AG10803 (cell line): ENCODE measurements at regions not wholly inside any gene's neighbourhood (a gene's known extent, or its start where the extent isn't known, plus 50 kb on each side); places are given as distances from the start of the nearest gene placed in this dataset.
"Not testable (repeated sequence)": the region's sequence is repeated elsewhere in the genome, so short reads cannot be mapped to it uniquely, and the experiment has no call there.

Source experiments
- DNase-seq: peaks from one replicate; pipeline ENCODE4 v3.0.0; 2010; ENCODE audit warnings: low read depth
- H3K4me3 ChIP-seq: 2 replicates; pipeline ENCODE4 v1.5.1; 2011; ENCODE audit warnings: mild to moderate bottlenecking, low read length, control low read depth
- CTCF ChIP-seq: conservative IDR thresholded peaks from 2 replicates; pipeline ENCODE4 v1.5.1; 2011; ENCODE audit warnings: mild to moderate bottlenecking, low read length, control low read depth, inconsistent platforms

- no peak for DNase-seq
- no peak for TF ChIP-seq CTCF
- no peak overlapping the region for H3K4me3 ChIP-seq
These were observed 98.8 kb downstream of the CARTPT start for GRCh38 chr5:71817891-71818290.

GRCh38 chr5:71821029-71821428 lies 102.0 kb downstream of the CARTPT start:
- H3K4me3 ChIP-seq: no peak overlapping the region
- no peak for TF ChIP-seq CTCF

GRCh38 chr5:71822065-71822464 lies 103.0 kb downstream of the CARTPT start:
- not testable (repeated sequence) for H3K4me3 ChIP-seq, DNase-seq

More at GRCh38 chr5:71821029-71821428, 102.0 kb downstream of the CARTPT start:
- DNase-seq: no peak

DNA sequence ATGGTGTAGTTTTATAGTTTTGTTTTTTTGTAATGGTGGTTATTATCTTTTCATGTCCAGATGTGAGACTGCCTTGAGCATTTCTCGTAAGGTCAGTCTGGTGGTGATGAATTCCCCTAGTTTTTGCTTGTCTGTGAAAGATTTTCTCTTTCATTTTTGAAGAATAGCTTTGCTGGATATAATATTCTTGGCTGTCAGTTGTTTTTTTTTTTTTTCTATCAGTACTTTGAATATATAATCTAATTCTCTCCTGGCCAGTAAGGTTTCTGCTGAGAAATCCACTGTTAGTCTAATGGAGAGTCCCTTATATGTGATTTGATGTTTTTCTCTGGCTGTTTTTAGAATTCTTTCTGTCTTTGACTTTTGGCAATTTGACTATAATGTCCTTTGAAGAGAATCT lies 106.9 kb downstream of the CARTPT start:
- H3K4me3 ChIP-seq: no peak overlapping the region
- no peak for TF ChIP-seq CTCF
- DNase-seq: no peak

- no peak for TF ChIP-seq CTCF
- H3K4me3 ChIP-seq: no peak overlapping the region
- peak; percentile 21 for DNase-seq
These were observed 109.4 kb downstream of the CARTPT start for GRCh38 chr5:71828291-71829040.

DNA sequence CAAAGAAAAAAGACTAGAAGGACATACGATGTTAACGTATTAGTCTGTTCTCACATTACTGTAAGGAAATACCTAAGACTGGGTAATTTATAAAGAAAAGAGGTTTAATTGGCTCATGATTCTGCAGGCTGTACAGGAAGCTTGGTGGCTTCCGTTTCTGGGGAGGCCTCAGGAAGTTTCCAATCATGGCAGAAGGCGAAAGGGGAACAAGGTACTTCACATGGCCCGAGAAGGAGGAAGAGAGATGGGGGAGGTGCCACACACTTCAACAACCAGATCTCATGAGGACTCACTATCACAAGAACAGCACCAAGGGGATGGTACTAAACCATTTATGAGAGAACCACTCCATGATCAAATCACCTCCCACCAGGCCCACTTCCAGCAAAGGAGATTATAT lies 110.1 kb downstream of the CARTPT start:
- no peak overlapping the region for H3K4me3 ChIP-seq
- no peak for TF ChIP-seq CTCF
- no peak for DNase-seq

- peak; percentile 90 for DNase-seq
- 0 out of 2 replicates have a peak overlapping the region, but pooled peaks have one; percentile 2 for H3K4me3 ChIP-seq
- TF ChIP-seq CTCF: no peak
These were observed 111.8 kb downstream of the CARTPT start for GRCh38 chr5:71830681-71831539.
